H1 (cell line): ENCODE measurements at regions not wholly inside any gene's neighbourhood (a gene's known extent, or its start where the extent isn't known, plus 50 kb on each side); places are given as distances from the start of the nearest gene placed in this dataset.

Source experiments
- CTCF ChIA-PET: fragments of 300-600 bp; sonication (Branson Sonifier 250); formaldehyde crosslinking; loops from one replicate; lab custom pipeline; 2021; ENCODE audit not compliant: partially characterized antibody; lab: Charles Lee
- POLR2A ChIA-PET: fragments of 300-600 bp; sonication (Branson Sonifier 250); formaldehyde crosslinking; loops from one replicate; lab custom pipeline; 2021; ENCODE audit warnings: inconsistent platforms; ENCODE audit not compliant: partially characterized antibody; lab: Charles Lee
- DNase-seq, 2 experiments: peaks; one replicate each; pipeline versions ENCODE4 v3.0.0 to v3.0.0-alpha.2; 2010 to 2022; ENCODE audit warnings: low spot score in 2 of 2, low read depth in 1 of 2, mixed read lengths in 1 of 2
- FAIRE-seq: peaks from 2 replicates; lab custom pipeline; 2011; peaks lifted over from hg19 to GRCh38; lab: Jason Lieb, UNC
- H2AFZ ChIP-seq: 2 replicates; pipeline ENCODE4 v1.8.1; 2012; ENCODE audit warnings: low read length, inconsistent platforms
- H2AK5ac ChIP-seq: 2 replicates; pipeline ENCODE4 v1.6.1; 2013; ENCODE audit warnings: low read depth, low read length
- H2BK120ac ChIP-seq: replicated peaks from 2 replicates; pipeline ENCODE3; 2013; ENCODE audit warnings: low read depth, low read length, inconsistent platforms
- H2BK12ac ChIP-seq: 2 replicates; pipeline ENCODE4 v1.6.1; 2013; ENCODE audit warnings: low read depth, low read length
- H2BK15ac ChIP-seq: 2 replicates; pipeline ENCODE4 v1.6.1; 2013; ENCODE audit warnings: low read length
- H2BK20ac ChIP-seq: 2 replicates; pipeline ENCODE4 v1.6.1; 2013; ENCODE audit warnings: low read length
- H2BK5ac ChIP-seq: 2 replicates; pipeline ENCODE4 v1.6.1; 2013; ENCODE audit warnings: low read depth, low read length
- H3K14ac ChIP-seq: 2 replicates; pipeline ENCODE4 v1.6.1; 2013; ENCODE audit warnings: inconsistent platforms; ENCODE audit not compliant: insufficient read length
- H3K18ac ChIP-seq: 2 replicates; pipeline ENCODE4 v1.6.1; 2013; ENCODE audit warnings: low read length; ENCODE audit errors: extremely low read depth
- H3K23ac ChIP-seq: 2 replicates; pipeline ENCODE4 v1.6.1; 2013; ENCODE audit warnings: inconsistent platforms; ENCODE audit not compliant: insufficient read length
- H3K23me2 ChIP-seq: 2 replicates; pipeline ENCODE4 v1.6.1; 2013; ENCODE audit warnings: low read depth, low read length
- H3K27ac ChIP-seq: 2 replicates; pipeline ENCODE4 v1.6.1; 2011; ENCODE audit warnings: low read depth, low read length, inconsistent platforms
- H3K27me3 ChIP-seq, 4 experiments: replicated peaks in 1 of 4; 1 replicate in 1 of 4; 2 replicates in 3 of 4; pipeline versions ENCODE4 v1.6.1 to v1.8.1; 2011 to 2013; ENCODE audit warnings: low read length in 3 of 4, mild to moderate bottlenecking in 3 of 4, inconsistent platforms in 2 of 4, mixed read lengths in 2 of 4, moderate library complexity in 1 of 4; ENCODE audit not compliant: control insufficient read depth in 3 of 4, insufficient read depth in 3 of 4; ENCODE audit errors: extremely low read depth in 1 of 4
- H3K36me3 ChIP-seq, 4 experiments: 2 replicates each; pipeline versions ENCODE4 v1.6.1 to v1.8.1; 2011 to 2013; ENCODE audit warnings: mild to moderate bottlenecking in 4 of 4, low read length in 3 of 4, moderate library complexity in 2 of 4, control low read depth in 1 of 4, inconsistent platforms in 1 of 4; ENCODE audit not compliant: insufficient read depth in 4 of 4, control insufficient read depth in 2 of 4
- H3K4ac ChIP-seq: replicated peaks from 2 replicates; pipeline ENCODE3; 2013; ENCODE audit warnings: low read length, low read depth, mixed read lengths, inconsistent platforms; ENCODE audit not compliant: insufficient read length
- H3K4me1 ChIP-seq, 4 experiments: replicated peaks in 1 of 4; 1 replicate in 1 of 4; 2 replicates in 3 of 4; pipeline versions ENCODE4 v1.6.1 to v1.8.1; 2011 to 2013; ENCODE audit warnings: low read length in 3 of 4, inconsistent platforms in 2 of 4, mixed read lengths in 1 of 4; ENCODE audit not compliant: insufficient read depth in 4 of 4, control insufficient read depth in 3 of 4
- H3K4me2 ChIP-seq, 2 experiments: 2 replicates each; pipeline versions ENCODE4 v1.6.1 to v1.8.1; 2011 to 2013; ENCODE audit warnings: low read depth in 2 of 2, low read length in 2 of 2, control low read depth in 1 of 2, inconsistent platforms in 1 of 2, mild to moderate bottlenecking in 1 of 2; ENCODE audit not compliant: insufficient read depth in 1 of 2
- H3K4me3 ChIP-seq, 4 experiments: fragments of 200-600, 300-600 bp in 1 of 4; sonication (generic), shearing (Covaris generic), sonication (Bioruptor Twin) in 1 of 4; 2 replicates each; pipeline versions ENCODE4 v1.5.1 to v1.8.1; 2011 to 2016; ENCODE audit warnings: low read length in 4 of 4, low read depth in 3 of 4, control low read depth in 2 of 4, inconsistent platforms in 2 of 4, mild to moderate bottlenecking in 2 of 4, mixed read lengths in 1 of 4, moderate library complexity in 1 of 4; ENCODE audit not compliant: insufficient read depth in 2 of 4; ENCODE audit errors: extremely low read depth in 1 of 4
- H3K56ac ChIP-seq: replicated peaks from 2 replicates; pipeline ENCODE3; 2013; ENCODE audit warnings: low read depth, mild to moderate bottlenecking, mixed read lengths, low read length, inconsistent platforms; ENCODE audit not compliant: insufficient read length
- H3K79me1 ChIP-seq: 2 replicates; pipeline ENCODE4 v1.6.1; 2013; ENCODE audit warnings: low read depth, low read length, control low read depth
- H3K79me2 ChIP-seq, 2 experiments: 2 replicates each; pipeline versions ENCODE4 v1.6.1 to v1.8.1; 2012 to 2013; ENCODE audit warnings: low read length in 2 of 2, mild to moderate bottlenecking in 2 of 2, inconsistent platforms in 1 of 2; ENCODE audit not compliant: insufficient read depth in 2 of 2, control insufficient read depth in 1 of 2
- H3K9ac ChIP-seq, 4 experiments: replicated peaks in 1 of 4; 1 replicate in 1 of 4; 2 replicates in 3 of 4; pipeline versions ENCODE4 v1.6.1 to v1.8.1; 2011 to 2013; ENCODE audit warnings: low read depth in 3 of 4, low read length in 3 of 4, control low read depth in 2 of 4, mild to moderate bottlenecking in 2 of 4, moderate library complexity in 2 of 4, inconsistent platforms in 1 of 4; ENCODE audit errors: extremely low read depth in 1 of 4
- H3K9me3 ChIP-seq, 2 experiments: 2 replicates each; pipeline versions ENCODE4 v1.6.1 to v1.8.1; 2012 to 2013; ENCODE audit warnings: mild to moderate bottlenecking in 2 of 2, moderate library complexity in 2 of 2, control low read depth in 1 of 2, inconsistent platforms in 1 of 2, low read depth in 1 of 2, low read length in 1 of 2, mixed read lengths in 1 of 2; ENCODE audit not compliant: insufficient read depth in 2 of 2
- H4K20me1 ChIP-seq, 2 experiments: replicated peaks in 1 of 2; 2 replicates each; pipeline versions ENCODE3 to v1.8.1; 2011 to 2013; ENCODE audit warnings: inconsistent platforms in 2 of 2, low read length in 2 of 2, mild to moderate bottlenecking in 1 of 2; ENCODE audit not compliant: insufficient read depth in 2 of 2, control insufficient read depth in 1 of 2
- H4K5ac ChIP-seq: 2 replicates; pipeline ENCODE4 v1.6.1; 2013; ENCODE audit warnings: low read length, low read depth, mixed read lengths, inconsistent platforms; ENCODE audit not compliant: insufficient read length
- H4K8ac ChIP-seq: 2 replicates; pipeline ENCODE4 v1.8.0; 2013; ENCODE audit warnings: mild to moderate bottlenecking, moderate library complexity, low read length, inconsistent platforms; ENCODE audit not compliant: insufficient read depth; ENCODE audit errors: extremely low read depth
- H4K91ac ChIP-seq: replicated peaks from 2 replicates; pipeline ENCODE3; 2013; ENCODE audit warnings: low read length, mixed read lengths, inconsistent platforms; ENCODE audit not compliant: insufficient read length
- BACH1 ChIP-seq: IDR thresholded peaks from 2 replicates; pipeline ENCODE4 v1.6.1; 2012; ENCODE audit warnings: low read length, improper control_type of control experiment
- CHD1 ChIP-seq: IDR thresholded peaks from 2 replicates; pipeline ENCODE4 v1.6.1; 2012; ENCODE audit warnings: low read depth, low read length, improper control_type of control experiment
- CTBP2 ChIP-seq: IDR thresholded peaks from 2 replicates; pipeline ENCODE4 v1.7.0; 2011; ENCODE audit warnings: borderline replicate concordance, mild to moderate bottlenecking, moderate library complexity, mixed read lengths, low read length; ENCODE audit not compliant: insufficient read depth, insufficient read length
- HDAC6 ChIP-seq: IDR thresholded peaks from one replicate; pipeline ENCODE4 v1.7.1; 2012; ENCODE audit warnings: low read depth, mild to moderate bottlenecking, inconsistent platforms, low read length, moderate library complexity
- KDM1A ChIP-seq: fragments of 200-600, 300-600 bp; sonication (generic); IDR thresholded peaks from 2 replicates; pipeline ENCODE4 v1.7.1; 2016; ENCODE audit warnings: mild to moderate bottlenecking, low read length, borderline replicate concordance
- KDM4A ChIP-seq: IDR thresholded peaks from one replicate; pipeline ENCODE4 v1.7.1; 2012; ENCODE audit warnings: low read depth, mild to moderate bottlenecking, moderate library complexity, low read length, inconsistent platforms; ENCODE audit not compliant: severe bottlenecking
- NANOG ChIP-seq: IDR thresholded peaks from 2 replicates; pipeline ENCODE4 v1.6.1; 2011; ENCODE audit warnings: low read length, low read depth, mild to moderate bottlenecking, inconsistent platforms; ENCODE audit not compliant: insufficient read depth, poor library complexity, severe bottlenecking
- NRF1 ChIP-seq: IDR thresholded peaks from 2 replicates; pipeline ENCODE4 v1.6.1; 2011; ENCODE audit warnings: mild to moderate bottlenecking, low read depth, low read length, improper control_type of control experiment
- POU5F1 ChIP-seq: IDR thresholded peaks from 2 replicates; pipeline ENCODE4 v1.6.1; 2011; ENCODE audit warnings: low read depth, mild to moderate bottlenecking, low read length, moderate library complexity
- SP2 ChIP-seq: IDR thresholded peaks from 2 replicates; pipeline ENCODE4 v1.6.1; 2012; ENCODE audit warnings: mild to moderate bottlenecking, low read length, inconsistent platforms
- WGBS, 2 experiments: shearing (Covaris generic) in 1 of 2; methylation state at CpG; one replicate each; pipeline versions ENCODE4 v1.1.6 to v1.1.7; 2013 to 2015; ENCODE audit warnings: low lambda C conversion rate in 2 of 2, mixed read lengths in 2 of 2, inconsistent platforms in 1 of 2, low coverage in 1 of 2, missing lambda C conversion rate in 1 of 2; ENCODE audit not compliant: insufficient replicate concordance in 2 of 2, insufficient coverage in 1 of 2, insufficient read length in 1 of 2; ENCODE audit errors: extremely low coverage in 1 of 2, missing lambda C conversion rate in 1 of 2; 5-methylcytosine and 5-hydroxymethylcytosine counted together
- TF ChIP-seq, protein P1 (sequence below): IDR thresholded peaks from 2 replicates; pipeline ENCODE4 v1.6.1; 2012; ENCODE audit warnings: low read length, inconsistent platforms
- TF ChIP-seq, protein P2 (sequence below): IDR thresholded peaks from 2 replicates; pipeline ENCODE4 v1.6.1; 2011; ENCODE audit warnings: low read depth, mild to moderate bottlenecking, low read length; ENCODE audit not compliant: insufficient read depth

DNA sequence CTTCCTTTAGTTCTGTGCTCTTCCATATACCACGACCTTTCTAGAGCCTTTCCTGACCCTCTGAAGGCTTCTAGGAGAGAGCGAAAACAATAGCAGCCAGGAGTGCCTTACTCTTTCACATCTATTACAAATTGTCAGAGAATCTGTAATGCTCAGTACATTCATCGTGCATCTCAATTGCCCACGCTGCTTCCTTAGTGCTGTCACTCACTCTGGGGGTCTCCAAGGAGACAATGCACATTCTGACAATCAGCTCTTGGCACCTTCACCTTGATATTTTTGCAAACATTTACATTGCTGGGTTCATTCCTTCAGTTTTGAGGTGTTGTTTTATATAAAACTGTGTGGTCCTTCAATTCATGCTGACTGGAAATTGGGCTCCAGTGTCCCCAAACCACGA, 110.1 kb upstream of the GPR101 start:
- H4K20me1 ChIP-seq = no peaks in the 10 kb centered on the region
- no peak for DNase-seq
- no peak overlapping the region for H3K4me2 ChIP-seq
- no peaks in the 10 kb centered on the region for H3K9me3 ChIP-seq
- no peak overlapping the region for H2BK12ac ChIP-seq
- H2BK20ac ChIP-seq = no peak overlapping the region
- no peaks in the 10 kb centered on the region for H3K4me1 ChIP-seq
- no peak overlapping the region for H3K14ac ChIP-seq
- TF ChIP-seq CTBP2 (no peak), CHD1 (no peak), KDM1A (no peak), SP2 (no peak), POU5F1 (no peak), NANOG (no peak), NRF1 (no peak), HDAC6 (no peak), KDM4A (no peak), BACH1 (no peak)
- TF ChIP-seq, protein P1, sequence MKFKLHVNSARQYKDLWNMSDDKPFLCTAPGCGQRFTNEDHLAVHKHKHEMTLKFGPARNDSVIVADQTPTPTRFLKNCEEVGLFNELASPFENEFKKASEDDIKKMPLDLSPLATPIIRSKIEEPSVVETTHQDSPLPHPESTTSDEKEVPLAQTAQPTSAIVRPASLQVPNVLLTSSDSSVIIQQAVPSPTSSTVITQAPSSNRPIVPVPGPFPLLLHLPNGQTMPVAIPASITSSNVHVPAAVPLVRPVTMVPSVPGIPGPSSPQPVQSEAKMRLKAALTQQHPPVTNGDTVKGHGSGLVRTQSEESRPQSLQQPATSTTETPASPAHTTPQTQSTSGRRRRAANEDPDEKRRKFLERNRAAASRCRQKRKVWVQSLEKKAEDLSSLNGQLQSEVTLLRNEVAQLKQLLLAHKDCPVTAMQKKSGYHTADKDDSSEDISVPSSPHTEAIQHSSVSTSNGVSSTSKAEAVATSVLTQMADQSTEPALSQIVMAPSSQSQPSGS = no peak
- TF ChIP-seq, protein P2, sequence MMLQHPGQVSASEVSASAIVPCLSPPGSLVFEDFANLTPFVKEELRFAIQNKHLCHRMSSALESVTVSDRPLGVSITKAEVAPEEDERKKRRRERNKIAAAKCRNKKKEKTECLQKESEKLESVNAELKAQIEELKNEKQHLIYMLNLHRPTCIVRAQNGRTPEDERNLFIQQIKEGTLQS = no peak
- TF ChIP-seq, all 59 proteins: peak for 0
- H3K36me3 ChIP-seq = no peaks in the 10 kb centered on the region
- CTCF ChIA-PET = interaction anchor here (0.6 kb wide), 1 partner anchor 119 kb away, joined by 3 read pairs; no protein-coding TSS in a partner anchor
- no peak overlapping the region for H3K27ac ChIP-seq
- no peak overlapping the region for H3K23ac ChIP-seq
- no peaks in the 10 kb centered on the region for H3K23me2 ChIP-seq
- H3K79me1 ChIP-seq = no peaks in the 10 kb centered on the region
- H2BK120ac ChIP-seq = no peak overlapping the region
- H4K91ac ChIP-seq = no peak overlapping the region
- H3K4me3 ChIP-seq = no peak overlapping the region
- no peak overlapping the region for H3K18ac ChIP-seq
- no peak overlapping the region for H3K56ac ChIP-seq
- H3K79me2 ChIP-seq = no peaks in the 10 kb centered on the region
- FAIRE-seq = no peak
- H2AK5ac ChIP-seq = no peak overlapping the region
- WGBS, 2 experiments = 94% methylated on average over 5 of the region's 5 CpGs; no CpG with 5 or more reads in 1 of the 2 experiments
- H4K5ac ChIP-seq = no peak overlapping the region
- H3K27me3 ChIP-seq = no peaks in the 10 kb centered on the region
- POLR2A ChIA-PET = no interaction called here
- no peak overlapping the region for H4K8ac ChIP-seq
- no peak overlapping the region for H3K4ac ChIP-seq
- no peak overlapping the region for H2AFZ ChIP-seq
- no peak overlapping the region for H3K9ac ChIP-seq
- no peak overlapping the region for H2BK5ac ChIP-seq
- no peak overlapping the region for H2BK15ac ChIP-seq
